ENCODE measurements at regions not wholly inside any gene's neighbourhood (a gene's known extent, or its start where the extent isn't known, plus 50 kb on each side); places are given as distances from the start of the nearest gene placed in this dataset.

- no peak for FAIRE-seq
Measured at GRCh38 chr6:97621111-97621510, 338.1 kb upstream of the MMS22L start.

- no peak for FAIRE-seq
Measured at GRCh38 chr6:97626671-97627441, 343.8 kb upstream of the MMS22L start.

GRCh38 chr6:97629180-97629579 lies 346.2 kb upstream of the MMS22L start:
- FAIRE-seq = no peak

GRCh38 chr6:97630604-97631003 lies 347.6 kb upstream of the MMS22L start:
- FAIRE-seq = no peak

- no peak for FAIRE-seq
Measured at GRCh38 chr6:97632341-97632740, 349.3 kb upstream of the MMS22L start.

GRCh38 chr6:97639702-97640101 lies 356.7 kb upstream of the MMS22L start:
- FAIRE-seq = no peak

- peak; percentile 38 for FAIRE-seq
Measured at GRCh38 chr6:97644353-97644752, 361.3 kb upstream of the MMS22L start.

GRCh38 chr6:97645757-97646156 lies 362.7 kb upstream of the MMS22L start:
- FAIRE-seq = no peak

GRCh38 chr6:97653076-97653475 lies 370.1 kb upstream of the MMS22L start:
- FAIRE-seq = no peak

GRCh38 chr6:97653517-97653916 lies 370.5 kb upstream of the MMS22L start:
- no peak for FAIRE-seq

- no peak for FAIRE-seq
Measured at GRCh38 chr6:97654674-97655073, 371.7 kb upstream of the MMS22L start.

GRCh38 chr6:97656236-97656635 lies 373.2 kb upstream of the MMS22L start:
- no peak for FAIRE-seq

GRCh38 chr6:97656706-97657350 lies 373.8 kb upstream of the MMS22L start:
- no peak for FAIRE-seq

- no peak for FAIRE-seq
Measured at GRCh38 chr6:97658090-97658489, 375.1 kb upstream of the MMS22L start.

GRCh38 chr6:97663252-97663651 lies 380.2 kb upstream of the MMS22L start:
- no peak for FAIRE-seq

- FAIRE-seq = no peak
Measured at GRCh38 chr6:97665446-97665845, 382.4 kb upstream of the MMS22L start.

GRCh38 chr6:97666889-97667288 lies 383.9 kb upstream of the MMS22L start:
- FAIRE-seq = no peak

- FAIRE-seq = no peak
Measured at GRCh38 chr6:97668716-97669115, 385.7 kb upstream of the MMS22L start.

GRCh38 chr6:97669191-97670031 lies 386.4 kb upstream of the MMS22L start:
- FAIRE-seq = no peak

- FAIRE-seq = no peak
Measured at GRCh38 chr6:97674802-97675201, 391.8 kb upstream of the MMS22L start.

- no peak for FAIRE-seq
Measured at GRCh38 chr6:97677626-97678025, 394.6 kb upstream of the MMS22L start.

GRCh38 chr6:97687916-97688315 lies 404.9 kb upstream of the MMS22L start:
- no peak for FAIRE-seq

- no peak for FAIRE-seq
Measured at GRCh38 chr6:97689078-97689754, 406.2 kb upstream of the MMS22L start.

All from islet of Langerhans (tissue), 1 donor.